ENCODE measurements at regions not wholly inside any gene's neighbourhood (a gene's known extent, or its start where the extent isn't known, plus 50 kb on each side); places are given as distances from the start of the nearest gene placed in this dataset.

GRCh38 chr3:176469694-176470205, 727.5 kb downstream of the TBL1XR1 start:
- FAIRE-seq (no peak), DNase-seq (ENCODE audit: low spot score) (peak; percentile 13)

DNA sequence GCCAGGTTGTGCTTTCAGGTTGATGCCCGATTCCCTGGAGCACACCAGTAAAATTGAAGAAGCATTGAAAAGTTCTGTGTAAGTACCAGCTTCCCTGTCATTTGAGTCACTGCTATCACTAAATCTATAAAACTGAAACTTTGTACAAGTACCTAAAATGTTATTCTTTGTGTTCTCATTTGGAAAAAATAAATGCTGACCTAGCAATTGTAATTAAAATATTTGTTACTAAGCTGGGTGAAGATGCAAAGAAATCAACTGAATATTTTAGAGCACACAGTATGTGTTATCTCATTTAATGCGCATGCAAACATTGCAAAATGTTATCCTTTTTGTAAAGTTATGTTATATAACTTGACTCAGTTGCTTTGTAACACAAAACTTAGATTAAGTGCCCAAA, 733.7 kb downstream of the TBL1XR1 start:
- DNase-seq (ENCODE audit: low spot score) (no peak), FAIRE-seq (no peak)

DNA sequence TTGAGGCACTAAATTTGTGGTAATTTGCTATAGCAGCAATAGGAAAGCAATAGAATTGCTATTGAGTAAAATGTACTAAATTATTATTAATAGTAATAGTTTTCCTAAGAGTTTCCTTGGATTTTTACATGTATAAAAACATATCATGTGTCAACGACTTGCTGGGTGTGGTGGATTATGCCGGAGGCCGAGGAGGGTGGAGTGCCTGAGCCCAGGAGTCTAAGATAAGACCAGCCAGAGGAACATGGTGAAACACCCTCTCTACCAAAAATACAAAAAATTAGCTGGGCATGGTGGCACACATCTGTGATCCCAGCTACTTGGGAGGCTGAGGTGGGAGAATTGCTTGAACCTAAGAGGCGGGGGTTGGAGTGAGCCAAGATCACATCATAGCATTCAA, 749.9 kb downstream of the TBL1XR1 start:
- DNase-seq (ENCODE audit: low spot score), result no peak
- FAIRE-seq, result no peak

DNA sequence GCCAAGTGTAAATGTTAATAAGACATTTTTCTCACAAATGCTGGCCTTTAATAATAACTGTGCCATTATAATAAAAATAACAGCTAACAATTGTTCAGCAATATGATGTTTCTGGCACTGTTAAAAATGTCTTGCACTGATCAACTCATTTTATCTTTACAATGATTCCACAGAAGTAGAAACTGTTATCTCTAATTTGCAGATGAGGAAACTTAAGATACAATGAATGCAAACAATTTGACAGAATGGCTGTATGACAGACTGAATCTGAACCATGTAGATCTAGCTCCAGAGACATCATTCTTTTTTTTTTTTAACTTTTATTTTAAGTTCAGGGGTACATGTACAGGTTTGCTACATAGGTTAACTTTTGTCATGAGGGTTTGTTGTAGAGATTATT, 755.0 kb downstream of the TBL1XR1 start:
- FAIRE-seq, result no peak

GRCh38 chr3:176439729-176440128, 757.6 kb downstream of the TBL1XR1 start:
- FAIRE-seq (no peak), DNase-seq (ENCODE audit: low spot score) (no peak)

More for the DNA sequence above, 755.0 kb downstream of the TBL1XR1 start:
- no peak for DNase-seq (ENCODE audit: low spot score)

DNA sequence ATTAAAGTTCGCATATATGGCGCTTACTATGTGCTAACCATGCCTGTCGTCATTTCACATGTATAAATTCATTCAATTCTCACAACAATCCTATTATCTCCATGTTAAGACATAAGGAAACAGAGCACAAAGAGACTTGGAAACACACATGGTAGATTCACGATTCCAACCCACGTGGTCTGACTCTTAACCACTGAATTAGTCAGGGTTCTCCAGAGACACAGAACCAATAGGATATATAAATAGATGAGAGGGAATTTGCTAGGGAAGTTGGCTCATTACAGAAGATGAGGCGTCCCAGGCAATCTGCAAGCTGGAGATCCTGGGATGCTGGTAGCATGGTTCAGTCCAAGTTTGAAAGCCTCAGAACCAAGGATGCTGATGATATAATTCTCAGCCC, 765.3 kb downstream of the TBL1XR1 start:
- DNase-seq (ENCODE audit: low spot score), result no peak
- no peak for FAIRE-seq

DNA sequence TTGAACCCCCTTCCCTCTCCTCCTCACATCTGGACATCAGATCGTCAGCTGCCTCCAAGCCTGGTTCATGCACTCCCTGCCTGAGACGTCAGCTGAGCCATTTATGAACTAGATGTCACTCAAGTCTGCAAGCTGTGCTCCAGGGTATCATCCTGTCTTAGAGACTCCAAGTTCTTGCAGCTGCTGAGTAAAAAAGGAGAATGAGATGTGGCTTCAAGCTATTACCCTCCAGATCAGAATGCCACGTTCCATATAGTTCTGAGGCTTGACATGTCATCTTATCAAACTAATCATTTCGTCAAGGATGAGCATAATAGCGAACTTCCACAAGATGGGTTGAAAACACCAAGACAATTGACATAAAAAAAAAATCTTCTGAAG, 766.3 kb downstream of the TBL1XR1 start:
- no peak for FAIRE-seq
- no peak for DNase-seq (ENCODE audit: low spot score)

- DNase-seq (ENCODE audit: low spot score) (peak; percentile 19), FAIRE-seq (no peak)
Observed at GRCh38 chr3:176430244-176431037, 766.8 kb downstream of the TBL1XR1 start.

DNA sequence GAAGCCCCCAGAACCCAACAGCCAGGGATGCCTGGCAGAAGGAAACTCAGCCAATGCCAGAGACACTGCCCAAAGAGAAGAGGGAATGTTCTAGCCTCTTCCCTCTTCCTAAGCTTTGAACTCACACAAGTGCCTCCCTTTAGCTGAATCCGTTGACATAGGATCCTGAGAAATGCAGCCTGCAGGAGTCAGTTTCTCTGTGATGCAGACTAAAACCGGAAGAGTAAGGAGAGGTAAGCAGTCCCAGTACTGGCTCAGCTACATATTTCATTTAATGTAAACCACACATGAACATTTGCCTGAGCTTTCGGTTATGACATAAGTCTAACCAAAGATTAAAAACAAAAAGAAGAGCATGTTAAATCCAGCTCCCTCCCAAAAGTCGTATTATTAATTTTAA, 768.7 kb downstream of the TBL1XR1 start:
- no peak for FAIRE-seq
- no peak for DNase-seq (ENCODE audit: low spot score)

- no peak for FAIRE-seq
- DNase-seq (ENCODE audit: low spot score), result no peak
Observed at GRCh38 chr3:176426371-176426770, 770.9 kb downstream of the TBL1XR1 start.

GRCh38 chr3:176416870-176417269, 780.4 kb downstream of the TBL1XR1 start:
- FAIRE-seq (no peak), DNase-seq (ENCODE audit: low spot score) (no peak)

- FAIRE-seq, result no peak
Observed at GRCh38 chr3:176415661-176416295, 781.5 kb downstream of the TBL1XR1 start.

DNA sequence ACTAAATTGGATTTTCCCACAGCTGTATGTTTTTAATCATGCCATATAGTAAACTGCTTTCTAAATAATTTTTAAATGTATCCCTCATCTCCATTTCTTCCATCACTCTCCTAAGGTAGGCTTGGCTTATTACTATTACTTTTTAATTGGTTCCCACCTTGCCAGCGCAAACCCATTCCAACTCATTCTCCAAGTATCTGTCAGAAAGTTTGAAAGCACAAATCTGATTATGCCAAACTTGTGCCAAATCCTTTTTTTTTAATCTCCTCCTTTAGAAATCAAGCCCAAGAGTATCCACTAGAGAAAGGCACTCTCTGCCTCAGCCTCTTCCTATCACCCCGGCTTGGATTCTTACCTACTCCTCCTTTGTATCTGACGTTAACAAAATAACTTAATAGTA, 784.5 kb downstream of the TBL1XR1 start:
- no peak for FAIRE-seq

More at GRCh38 chr3:176415661-176416295, 781.5 kb downstream of the TBL1XR1 start:
- no peak for DNase-seq (ENCODE audit: low spot score)

DNA sequence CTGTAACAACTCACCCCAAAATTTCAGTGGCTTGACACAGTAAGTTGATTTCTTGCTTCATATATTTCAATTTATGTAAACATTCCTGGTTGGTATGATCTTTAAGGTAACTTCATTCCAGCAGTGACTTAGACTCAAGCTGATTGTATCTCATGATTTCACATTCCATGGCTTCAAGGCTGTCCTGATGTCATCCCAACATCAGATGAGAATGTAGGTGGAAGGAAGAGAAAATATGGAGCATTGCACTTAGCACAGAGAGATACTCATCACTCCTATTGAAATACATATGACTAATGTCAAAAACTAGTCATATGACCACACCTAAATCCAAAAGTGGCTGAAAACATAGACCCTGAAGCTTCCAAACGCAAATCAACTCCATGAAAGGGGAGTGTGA, 793.8 kb downstream of the TBL1XR1 start:
- DNase-seq (ENCODE audit: low spot score) (no peak), FAIRE-seq (no peak)

More for the DNA sequence above, 784.5 kb downstream of the TBL1XR1 start:
- no peak for DNase-seq (ENCODE audit: low spot score)

DNA sequence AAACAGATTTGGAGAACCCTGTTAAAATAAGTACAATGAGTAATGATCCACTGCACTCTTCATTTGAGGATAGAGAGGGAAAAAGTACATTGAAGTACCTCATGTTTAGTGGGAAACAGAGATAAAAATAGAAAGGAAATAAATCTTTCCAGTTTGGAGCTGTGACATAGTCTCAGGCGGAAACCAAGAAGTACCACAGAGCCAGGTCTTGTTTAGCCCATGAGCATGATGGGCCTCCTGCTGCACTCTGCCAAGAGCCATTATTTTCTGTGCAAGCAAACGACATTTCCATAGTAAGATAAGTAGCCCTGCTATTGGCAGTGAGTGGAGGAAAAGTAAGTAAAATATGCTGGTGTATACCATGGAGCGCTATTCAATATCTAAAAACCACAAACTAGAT, 796.1 kb downstream of the TBL1XR1 start:
- DNase-seq (ENCODE audit: low spot score) (no peak), FAIRE-seq (no peak)

GRCh38 chr3:176399193-176399592, 798.1 kb downstream of the TBL1XR1 start:
- DNase-seq (ENCODE audit: low spot score), result no peak
- FAIRE-seq, result no peak

DNA sequence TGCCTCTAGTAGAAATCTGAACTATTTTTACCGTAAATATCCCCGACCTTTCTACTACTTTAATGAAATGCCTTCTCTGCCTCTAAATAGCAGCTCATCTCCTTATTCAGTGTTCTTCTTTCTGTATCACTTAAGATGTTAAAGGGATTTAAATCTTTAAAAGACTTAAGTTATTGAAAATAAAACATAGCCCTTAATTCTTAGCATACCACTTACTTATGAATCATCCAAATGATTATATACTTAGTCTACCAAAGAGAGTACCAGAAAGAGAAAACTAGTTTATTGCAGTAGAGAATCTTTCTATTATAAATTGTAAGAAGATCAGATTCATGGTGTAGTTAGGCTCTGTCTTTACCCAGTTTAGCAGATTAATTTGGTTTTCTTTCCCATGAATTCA, 802.0 kb downstream of the TBL1XR1 start:
- DNase-seq (ENCODE audit: low spot score) (no peak), FAIRE-seq (no peak)

DNA sequence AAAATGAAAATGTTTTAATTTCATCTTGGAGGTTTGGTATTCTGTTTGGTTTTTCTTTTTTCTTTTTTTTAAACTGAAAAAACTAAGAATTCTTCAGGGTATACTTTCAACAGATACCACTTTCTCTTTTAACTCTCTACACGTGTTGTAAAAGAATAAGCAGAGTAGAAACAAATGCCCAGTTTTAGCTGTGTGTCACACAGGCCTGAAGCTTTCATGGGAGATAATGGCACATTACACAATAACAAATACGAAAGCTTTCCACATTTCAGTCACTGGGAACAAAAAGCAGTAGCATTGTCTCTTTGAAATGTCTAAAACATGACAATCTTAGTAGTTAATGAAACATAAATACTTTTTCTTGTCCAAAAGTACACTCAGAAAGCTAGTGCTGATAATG, 818.5 kb downstream of the TBL1XR1 start:
- FAIRE-seq (no peak), DNase-seq (ENCODE audit: low spot score) (no peak)

DNA sequence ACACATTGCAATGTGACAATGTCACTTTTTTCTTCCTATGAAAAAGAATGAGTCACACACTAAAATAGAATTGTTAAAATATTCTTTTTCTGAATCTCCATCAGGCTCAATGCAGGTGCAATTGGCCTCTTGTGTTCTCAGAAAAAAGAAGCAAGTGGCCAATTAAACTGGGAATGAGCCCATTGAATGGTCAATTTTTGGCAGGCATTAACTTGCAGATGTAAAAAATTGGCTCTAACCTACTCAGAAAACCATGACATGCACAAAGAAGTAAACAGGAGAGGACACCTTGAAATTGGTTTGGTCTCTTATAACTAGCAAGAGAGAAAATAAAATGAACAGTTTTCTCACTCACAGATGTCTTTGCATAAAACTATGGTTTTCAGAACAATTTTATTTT, 820.8 kb downstream of the TBL1XR1 start:
- FAIRE-seq (no peak), DNase-seq (ENCODE audit: low spot score) (no peak)

GRCh38 chr3:176375519-176375918, 821.8 kb downstream of the TBL1XR1 start:
- FAIRE-seq, result no peak
- no peak for DNase-seq (ENCODE audit: low spot score)

- DNase-seq (ENCODE audit: low spot score) (no peak), FAIRE-seq (no peak)
Observed at GRCh38 chr3:176362191-176362731, 835.0 kb downstream of the TBL1XR1 start.

- no peak for DNase-seq (ENCODE audit: low spot score)
- FAIRE-seq, result no peak
Observed at GRCh38 chr3:176359211-176359610, 838.1 kb downstream of the TBL1XR1 start.

GRCh38 chr3:176357891-176358290, 839.4 kb downstream of the TBL1XR1 start:
- FAIRE-seq, result no peak
- no peak for DNase-seq (ENCODE audit: low spot score)
